ENCODE measurements at regions not wholly inside any gene's neighbourhood (a gene's known extent, or its start where the extent isn't known, plus 50 kb on each side); places are given as distances from the start of the nearest gene placed in this dataset.

DNA sequence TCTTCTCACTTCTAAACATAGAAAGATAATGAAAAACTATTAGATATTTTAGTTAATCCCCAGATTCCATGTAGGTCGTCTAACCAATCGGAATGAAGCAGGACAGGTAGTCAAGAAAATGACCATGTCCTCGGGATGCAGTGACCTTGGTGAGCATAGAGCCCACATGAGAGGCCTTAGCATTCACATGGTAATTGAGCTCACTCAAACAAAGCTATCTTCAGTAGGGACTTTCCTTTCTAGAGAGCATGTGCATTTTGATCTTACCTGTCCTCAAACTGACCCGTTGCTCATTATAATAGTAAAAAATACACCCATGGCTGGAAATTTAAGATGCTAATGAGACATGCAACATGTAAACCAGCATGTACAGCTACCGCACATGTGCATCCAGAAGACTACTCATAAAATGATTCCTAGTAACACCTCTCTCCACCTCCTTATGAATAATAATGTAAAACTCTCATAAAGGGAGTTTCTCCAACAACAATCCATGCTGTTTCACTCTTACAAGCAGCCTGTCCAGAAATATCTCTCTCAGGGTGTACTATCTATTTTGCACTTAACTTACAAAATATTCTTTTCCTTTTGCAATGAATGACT is 274.0 kb upstream of the CDH9 start:
- H3K23me2 ChIP-seq (ENCODE audit: low read depth, low read length) = no peaks in the 10 kb centered on the region
- H4K5ac ChIP-seq (ENCODE audit: insufficient read length, low read depth, low read length) = no peak overlapping the region
- H3K27ac ChIP-seq (ENCODE audit: low read depth, low read length) = no peak overlapping the region
- WGBS, 2 experiments (ENCODE audit: extremely low coverage in 1 of 2, insufficient coverage in 1 of 2, insufficient read length in 1 of 2, insufficient replicate concordance in 2 of 2, low coverage in 1 of 2, low lambda C conversion rate in 2 of 2, missing lambda C conversion rate in 1 of 2) = 76% methylated on average over 5 of the region's 5 CpGs; no CpG with 5 or more reads in 1 of the 2 experiments
- H2AK5ac ChIP-seq (ENCODE audit: low read depth, low read length) = no peak overlapping the region
- no peak overlapping the region for H2BK12ac ChIP-seq (ENCODE audit: low read depth, low read length)
- no peaks in the 10 kb centered on the region for H3K27me3 ChIP-seq (replicated peaks in 1 of 4; ENCODE audit: control insufficient read depth in 3 of 4, extremely low read depth in 1 of 4, insufficient read depth in 3 of 4, low read length in 3 of 4)
- H3K79me1 ChIP-seq (ENCODE audit: low read depth, low read length) = no peaks in the 10 kb centered on the region
- H2BK15ac ChIP-seq (ENCODE audit: low read length) = no peak overlapping the region
- no peaks in the 10 kb centered on the region for H4K20me1 ChIP-seq (replicated peaks in 1 of 2; ENCODE audit: control insufficient read depth in 1 of 2, insufficient read depth in 2 of 2, low read length in 2 of 2)
- no peak overlapping the region for H2BK20ac ChIP-seq (ENCODE audit: low read length)
- H4K91ac ChIP-seq (replicated peaks; ENCODE audit: insufficient read length, low read length) = no peak overlapping the region
- no peak for DNase-seq (ENCODE audit: low read depth in 1 of 2, low spot score in 2 of 2)
- no peak overlapping the region for H3K4ac ChIP-seq (replicated peaks; ENCODE audit: insufficient read length, low read depth, low read length)
- no peaks in the 10 kb centered on the region for H3K36me3 ChIP-seq (ENCODE audit: control insufficient read depth in 2 of 4, insufficient read depth in 4 of 4, low read length in 3 of 4)
- no peak overlapping the region for H4K8ac ChIP-seq (ENCODE audit: extremely low read depth, insufficient read depth, low read length)
- POLR2A ChIA-PET (ENCODE audit: partially characterized antibody) = interaction anchor here (1.0 kb wide), 1 partner anchor 161 kb away, joined by 3 read pairs; no protein-coding TSS in a partner anchor
- H3K14ac ChIP-seq (ENCODE audit: insufficient read length) = no peak overlapping the region
- no peak for FAIRE-seq
- H3K9me3 ChIP-seq (ENCODE audit: insufficient read depth in 2 of 2, low read depth in 1 of 2, low read length in 1 of 2) = no peaks in the 10 kb centered on the region
- H3K23ac ChIP-seq (ENCODE audit: insufficient read length) = no peak overlapping the region
- no peak overlapping the region for H2BK120ac ChIP-seq (replicated peaks; ENCODE audit: low read depth, low read length)
- H2BK5ac ChIP-seq (ENCODE audit: low read depth, low read length) = no peak overlapping the region
- CTCF ChIA-PET (ENCODE audit: partially characterized antibody) = interaction anchor here (1.0 kb wide), 1 partner anchor 18 kb away, joined by 5 read pairs; no protein-coding TSS in a partner anchor
- no peak overlapping the region for H3K4me3 ChIP-seq (ENCODE audit: extremely low read depth in 1 of 4, insufficient read depth in 2 of 4, low read depth in 3 of 4, low read length in 4 of 4)
- peaks cover 0 to 9% (median 2%) of the 10 kb centered on the region in 4 experiments; a peak in 6 of 7 replicates for H3K4me1 ChIP-seq (replicated peaks in 1 of 4; ENCODE audit: control insufficient read depth in 3 of 4, insufficient read depth in 4 of 4, low read length in 3 of 4)
- no peaks in the 10 kb centered on the region for H3K79me2 ChIP-seq (ENCODE audit: control insufficient read depth in 1 of 2, insufficient read depth in 2 of 2, low read length in 2 of 2)
- H3K9ac ChIP-seq (replicated peaks in 1 of 4; ENCODE audit: extremely low read depth in 1 of 4, low read depth in 3 of 4, low read length in 3 of 4) = no peak overlapping the region
- TF ChIP-seq TAF7 (optimal IDR thresholded peaks at IDR 0.05; ENCODE audit: borderline replicate concordance, low read depth, low read length) = no peak
- TF ChIP-seq RAD21 (IDR thresholded peaks at IDR 0.05 in 1 of 2, conservative IDR thresholded peaks at IDR 0.05 in 1 of 2; ENCODE audit: low read depth in 2 of 2, low read length in 2 of 2) = no peak
- TF ChIP-seq ATF2 (IDR thresholded peaks at IDR 0.05; ENCODE audit: low read length) = no peak
- TF ChIP-seq POLR2AphosphoS5 (IDR thresholded peaks at IDR 0.05; ENCODE audit: low read depth, low read length) = no peak
- no peak for TF ChIP-seq ZNF274 (IDR thresholded peaks at IDR 0.05; ENCODE audit: borderline replicate concordance, extremely low read depth, low read length)
- no peak for TF ChIP-seq MAFK (IDR thresholded peaks at IDR 0.05; ENCODE audit: low read depth, low read length)
- no peak for TF ChIP-seq RBBP5 (IDR thresholded peaks at IDR 0.05; ENCODE audit: borderline replicate concordance, low read depth, low read length)
- TF ChIP-seq EZH2 (IDR thresholded peaks at IDR 0.05; ENCODE audit: low read depth, low read length, severe bottlenecking) = no peak
- TF ChIP-seq POLR2A (IDR thresholded peaks at IDR 0.05; ENCODE audit: control extremely low read depth in 1 of 2, low read depth in 2 of 2, low read length in 2 of 2) = no peak
- H2AFZ ChIP-seq (ENCODE audit: low read length) = no peak overlapping the region
- no peak overlapping the region for H3K56ac ChIP-seq (replicated peaks; ENCODE audit: insufficient read length, low read depth, low read length)
- no peak overlapping the region; a peak in 1 of 4 replicates for H3K4me2 ChIP-seq (ENCODE audit: insufficient read depth in 1 of 2, low read depth in 2 of 2, low read length in 2 of 2)
- no peak overlapping the region for H3K18ac ChIP-seq (ENCODE audit: extremely low read depth, low read length)

All from H1 (cell line).